Esophagus (tissue), 2 donors: ENCODE measurements at regions not wholly inside any gene's neighbourhood (a gene's known extent, or its start where the extent isn't known, plus 50 kb on each side); places are given as distances from the start of the nearest gene placed in this dataset.

Experiments
- H3K27ac ChIP-seq, 2 donors: one replicate each; pipeline ENCODE4 v1.5.1; 2013; ENCODE audit warnings: low read depth in 2 of 2, mild to moderate bottlenecking in 2 of 2, inconsistent platforms in 1 of 2, low read length in 1 of 2, moderate library complexity in 1 of 2
- H3K27me3 ChIP-seq, 2 donors: one replicate each; pipeline ENCODE4 v1.6.1; 2013; ENCODE audit warnings: low read length in 2 of 2, control low read depth in 1 of 2, mild to moderate bottlenecking in 1 of 2; ENCODE audit not compliant: insufficient read depth in 2 of 2, control insufficient read depth in 1 of 2
- H3K36me3 ChIP-seq, 2 donors: one replicate each; pipeline ENCODE4 v1.6.1; 2013; ENCODE audit warnings: low read length in 1 of 2; ENCODE audit not compliant: control insufficient read depth in 2 of 2, insufficient read depth in 2 of 2
- H3K4me1 ChIP-seq, 2 donors: one replicate each; pipeline ENCODE4 v1.6.1; 2013; ENCODE audit warnings: low read length in 1 of 2; ENCODE audit not compliant: control insufficient read depth in 2 of 2, insufficient read depth in 2 of 2
- H3K4me3 ChIP-seq, 2 donors: one replicate each; pipeline ENCODE4 v1.5.1; 2013; ENCODE audit warnings: low read length in 2 of 2, mild to moderate bottlenecking in 2 of 2, low read depth in 1 of 2, moderate library complexity in 1 of 2
- H3K9me3 ChIP-seq, 2 donors: one replicate each; pipeline ENCODE4 v1.6.1; 2013; ENCODE audit warnings: mild to moderate bottlenecking in 2 of 2, low read depth in 1 of 2, low read length in 1 of 2, moderate library complexity in 1 of 2; ENCODE audit not compliant: control insufficient read depth in 2 of 2, insufficient read depth in 1 of 2
- WGBS, 2 donors: extraction: QIAGEN DNeasy Blood & Tissue Kit; methylation state at CpG; one replicate each; pipeline ENCODE4 v1.1.7; 2013; 5-methylcytosine and 5-hydroxymethylcytosine counted together
- donor health status: healthy with polysubstance abuse.
- donor health status: Bipolar disorder and iron deficiency.

GRCh38 chr15:85934691-85935090 is 140.0 kb upstream of the KLHL25 start:
- no peak overlapping the region for H3K27ac ChIP-seq
- H3K27me3 ChIP-seq, result no peaks in the 10 kb centered on the region
- WGBS, 2 donors, result 42 to 53% methylated on average over 2 of the region's 2 CpGs
- H3K9me3 ChIP-seq, result no peaks in the 10 kb centered on the region
- no peaks in the 10 kb centered on the region for H3K36me3 ChIP-seq
- H3K4me3 ChIP-seq, result no peak overlapping the region
- H3K4me1 ChIP-seq, result no peaks in the 10 kb centered on the region

- Histone ChIP-seq H3K36me3 (no peaks in the 10 kb centered on the region), H3K4me1 (no peaks in the 10 kb centered on the region), H3K9me3 (no peaks in the 10 kb centered on the region), H3K27ac (no peak overlapping the region), H3K4me3 (no peak overlapping the region), H3K27me3 (no peaks in the 10 kb centered on the region)
- WGBS, 2 donors, result 89 to 90% methylated on average over 6 of the region's 6 CpGs
Measured at GRCh38 chr15:85935182-85935581, 140.5 kb upstream of the KLHL25 start.

- Histone ChIP-seq H3K27me3 (no peaks in the 10 kb centered on the region), H3K9me3 (no peaks in the 10 kb centered on the region), H3K36me3 (no peaks in the 10 kb centered on the region), H3K27ac (no peak overlapping the region), H3K4me1 (no peaks in the 10 kb centered on the region), H3K4me3 (no peak overlapping the region)
- 92 to 93% methylated on average over 4 of the region's 4 CpGs for WGBS, 2 donors
Measured at GRCh38 chr15:85937661-85938060, 142.0 kb upstream of the AGBL1 start.

DNA sequence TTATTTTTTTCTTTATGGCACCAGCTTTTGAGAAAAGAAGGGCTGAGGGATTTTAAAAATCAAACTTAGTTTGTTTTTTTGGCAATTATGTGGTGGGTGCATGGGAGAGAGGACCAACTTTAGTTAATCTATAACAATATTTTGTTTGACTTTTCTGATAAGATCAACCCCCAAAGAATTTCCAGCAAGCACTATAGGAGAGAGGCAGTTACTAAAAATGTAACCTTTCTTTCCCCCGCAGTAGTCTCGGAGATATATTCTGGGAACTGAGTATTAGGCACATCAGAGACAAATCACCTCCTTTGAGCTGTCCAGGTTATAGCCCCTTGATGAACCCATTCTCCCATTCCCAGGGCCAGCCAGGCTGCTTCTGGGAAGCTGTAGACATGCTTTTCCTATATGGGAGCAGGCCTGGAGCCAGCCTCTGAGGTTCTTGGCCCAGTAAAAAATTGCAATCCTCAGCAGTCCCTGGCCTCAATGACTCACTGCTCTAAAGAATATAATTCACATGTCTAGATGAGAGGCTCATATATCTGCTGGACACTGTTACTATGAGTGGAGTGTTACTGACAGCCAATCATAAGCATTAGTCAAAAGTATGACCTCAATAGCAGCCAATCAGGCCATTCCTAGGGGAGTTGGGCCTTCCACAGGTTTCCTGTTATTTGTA is 138.3 kb upstream of the AGBL1 start:
- Histone ChIP-seq H3K4me1 (peaks cover 0 to 2% of the 10 kb centered on the region in 2 donors), H3K4me3 (no peak overlapping the region), H3K27ac (no peak overlapping the region), H3K9me3 (no peaks in the 10 kb centered on the region), H3K36me3 (no peaks in the 10 kb centered on the region), H3K27me3 (no peaks in the 10 kb centered on the region)
- WGBS, 2 donors, result 81 to 91% methylated on average over 2 of the region's 2 CpGs

- WGBS, 2 donors, result 83 to 89% methylated on average over 5 of the region's 5 CpGs
- Histone ChIP-seq H3K4me3 (no peak overlapping the region), H3K27me3 (no peaks in the 10 kb centered on the region), H3K36me3 (no peaks in the 10 kb centered on the region), H3K27ac (no peak overlapping the region), H3K9me3 (no peaks in the 10 kb centered on the region), H3K4me1 (peaks cover 0 to 2% of the 10 kb centered on the region in 2 donors)
Measured at GRCh38 chr15:85942632-85943031, 137.0 kb upstream of the AGBL1 start.

GRCh38 chr15:85943151-85943550 is 136.5 kb upstream of the AGBL1 start:
- no peaks in the 10 kb centered on the region for H3K36me3 ChIP-seq
- no peak overlapping the region for H3K4me3 ChIP-seq
- H3K27me3 ChIP-seq, result no peaks in the 10 kb centered on the region
- H3K4me1 ChIP-seq, result peaks cover 0 to 2% of the 10 kb centered on the region in 2 donors
- H3K27ac ChIP-seq, result no peak overlapping the region
- no peaks in the 10 kb centered on the region for H3K9me3 ChIP-seq
- 67 to 87% methylated on average over 4 of the region's 4 CpGs for WGBS, 2 donors

- Histone ChIP-seq H3K36me3 (no peaks in the 10 kb centered on the region), H3K4me3 (no peak overlapping the region), H3K9me3 (no peaks in the 10 kb centered on the region), H3K27me3 (no peaks in the 10 kb centered on the region), H3K27ac (no peak overlapping the region), H3K4me1 (peaks cover 0 to 2% of the 10 kb centered on the region in 2 donors)
- 76 to 82% methylated on average over 2 of the region's 2 CpGs for WGBS, 2 donors
Measured at GRCh38 chr15:85943791-85944190, 135.9 kb upstream of the AGBL1 start.

DNA sequence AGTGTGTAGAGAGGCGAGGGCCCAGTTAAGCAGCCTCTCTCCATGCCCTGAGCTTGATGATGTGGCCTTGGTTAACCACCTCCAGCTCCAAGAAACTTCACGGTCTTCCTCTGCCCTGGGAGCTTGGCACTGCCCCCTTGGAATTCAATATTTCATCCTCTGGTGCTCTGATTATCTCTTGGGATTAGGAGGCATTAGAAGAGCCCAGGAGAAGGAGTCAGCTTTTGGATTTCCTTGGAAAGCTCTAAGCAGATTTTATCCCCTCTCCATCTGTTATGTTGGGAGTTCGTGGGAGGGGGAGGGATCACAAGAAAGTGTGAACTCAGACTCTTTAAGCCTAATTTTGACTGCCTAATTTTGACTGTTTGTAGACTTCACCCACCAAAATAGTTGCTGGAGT is 132.7 kb upstream of the AGBL1 start:
- Histone ChIP-seq H3K4me1 (peaks cover 0 to 2% of the 10 kb centered on the region in 2 donors), H3K27me3 (no peaks in the 10 kb centered on the region), H3K9me3 (no peaks in the 10 kb centered on the region), H3K27ac (no peak overlapping the region), H3K4me3 (no peak overlapping the region), H3K36me3 (no peaks in the 10 kb centered on the region)
- WGBS, 2 donors, result 44 to 64% methylated on average over 3 of the region's 3 CpGs

GRCh38 chr15:85947936-85948335 is 131.7 kb upstream of the AGBL1 start:
- Histone ChIP-seq H3K4me1 (peaks cover 0 to 2% of the 10 kb centered on the region in 2 donors), H3K4me3 (no peak overlapping the region), H3K9me3 (no peaks in the 10 kb centered on the region), H3K27ac (no peak overlapping the region), H3K36me3 (no peaks in the 10 kb centered on the region), H3K27me3 (no peaks in the 10 kb centered on the region)
- WGBS, 2 donors, result 88 to 91% methylated on average over 7 of the region's 7 CpGs

DNA sequence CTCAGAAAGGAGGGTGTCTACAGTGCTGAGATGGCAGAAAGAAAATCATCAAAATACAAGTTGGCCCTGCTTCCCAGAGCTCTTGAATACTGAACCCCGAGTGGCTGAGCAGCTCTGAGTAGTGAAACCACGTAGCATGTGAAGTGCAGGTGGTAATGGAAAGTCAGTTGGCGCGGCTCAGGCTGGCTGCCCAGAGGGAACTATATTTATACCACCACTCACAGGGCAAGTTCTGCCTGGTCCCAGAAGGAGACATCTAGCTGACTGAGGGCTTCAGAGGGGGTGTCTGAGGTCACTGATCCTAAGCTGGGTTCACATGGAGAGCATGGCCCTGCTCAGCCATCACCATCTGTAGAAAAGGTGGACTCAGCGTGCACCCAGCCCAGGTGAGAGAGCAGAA is 129.6 kb upstream of the AGBL1 start:
- Histone ChIP-seq H3K9me3 (no peaks in the 10 kb centered on the region), H3K27me3 (no peaks in the 10 kb centered on the region), H3K27ac (no peak overlapping the region), H3K4me1 (no peaks in the 10 kb centered on the region), H3K36me3 (no peaks in the 10 kb centered on the region), H3K4me3 (no peak overlapping the region)
- 80 to 81% methylated on average over 5 of the region's 5 CpGs for WGBS, 2 donors
